CD8-positive, alpha-beta memory T cell (primary cell): ENCODE measurements at regions not wholly inside any gene's neighbourhood (a gene's known extent, or its start where the extent isn't known, plus 50 kb on each side); places are given as distances from the start of the nearest gene placed in this dataset.

Source experiments
- CTCF ChIA-PET: fragments of 350-600 bp; sonication (Branson Sonifier 250); formaldehyde crosslinking; loops from one replicate; lab custom pipeline; 2021; ENCODE audit warnings: antibody characterized with exemption; lab: Charles Lee
- POLR2A ChIA-PET: fragments of 350-600 bp; sonication (Branson Sonifier 250); formaldehyde crosslinking; loops from one replicate; lab custom pipeline; 2021; ENCODE audit warnings: antibody characterized with exemption; lab: Charles Lee
- DNase-seq, 5 donors: peaks; one replicate each; pipeline versions ENCODE4 v3.0.0 to v3.0.0-alpha.2; 2020 to 2022; ENCODE audit warnings: mixed read lengths in 1 of 5
- H3K27ac ChIP-seq: one replicate; pipeline ENCODE4 v1.7.0; 2013; ENCODE audit warnings: low read depth, mild to moderate bottlenecking, low read length, moderate library complexity
- H3K27me3 ChIP-seq: 2 replicates; pipeline ENCODE4 v1.7.0; 2013; ENCODE audit warnings: low read length, mild to moderate bottlenecking; ENCODE audit not compliant: insufficient read depth, poor library complexity, severe bottlenecking
- H3K36me3 ChIP-seq: 2 replicates; pipeline ENCODE4 v1.7.0; 2013; ENCODE audit warnings: mild to moderate bottlenecking, low read length, moderate library complexity; ENCODE audit not compliant: insufficient read depth
- H3K4me1 ChIP-seq: 2 replicates; pipeline ENCODE4 v1.7.0; 2013; ENCODE audit warnings: mild to moderate bottlenecking, low read length, moderate library complexity; ENCODE audit not compliant: insufficient read depth
- H3K4me3 ChIP-seq: 2 replicates; pipeline ENCODE4 v1.7.0; 2013; ENCODE audit warnings: mild to moderate bottlenecking, low read length
- H3K9me3 ChIP-seq: 2 replicates; pipeline ENCODE4 v1.7.0; 2013; ENCODE audit warnings: mild to moderate bottlenecking, low read length
- H3K27ac Mint-ChIP-seq, 8 donors: one replicate each; pipeline ENCODE4 v1.8.0; 2020 to 2021; ENCODE audit warnings: mixed read lengths in 8 of 8, mild to moderate bottlenecking in 6 of 8, inconsistent platforms in 3 of 8, moderate library complexity in 3 of 8
- H3K27me3 Mint-ChIP-seq, 2 donors: one replicate each; pipeline ENCODE4 v1.8.0; 2020 to 2021; ENCODE audit warnings: mixed read lengths in 2 of 2, mild to moderate bottlenecking in 1 of 2, moderate library complexity in 1 of 2
- H3K36me3 Mint-ChIP-seq, 3 donors: one replicate each; pipeline ENCODE4 v1.8.0; 2020 to 2021; ENCODE audit warnings: mixed read lengths in 3 of 3, inconsistent platforms in 1 of 3, mild to moderate bottlenecking in 1 of 3
- H3K4me1 Mint-ChIP-seq, 3 donors: one replicate each; pipeline ENCODE4 v1.8.0; 2020 to 2021; ENCODE audit warnings: mixed read lengths in 3 of 3, inconsistent platforms in 1 of 3, mild to moderate bottlenecking in 1 of 3
- H3K4me3 Mint-ChIP-seq, 7 donors: one replicate each; pipeline ENCODE4 v1.8.0; 2020 to 2021; ENCODE audit warnings: mixed read lengths in 7 of 7, mild to moderate bottlenecking in 6 of 7, moderate library complexity in 4 of 7, inconsistent platforms in 2 of 7
- H3K9me3 Mint-ChIP-seq, 5 donors: one replicate each; pipeline ENCODE4 v1.8.0; 2020 to 2022; ENCODE audit warnings: mixed read lengths in 5 of 5, mild to moderate bottlenecking in 3 of 5, moderate library complexity in 2 of 5, inconsistent platforms in 1 of 5

- no peak overlapping the region for H3K27ac Mint-ChIP-seq
- H3K36me3 Mint-ChIP-seq = no peaks in the 10 kb centered on the region
- ChIA-PET CTCF (no interaction called here), POLR2A (no interaction called here)
- Histone ChIP-seq H3K36me3 (no peaks in the 10 kb centered on the region), H3K9me3 (no peaks in the 10 kb centered on the region), H3K27ac (no peak overlapping the region), H3K27me3 (no peaks in the 10 kb centered on the region), H3K4me1 (no peaks in the 10 kb centered on the region), H3K4me3 (no peak overlapping the region)
- no peak overlapping the region for H3K4me3 Mint-ChIP-seq
- H3K9me3 Mint-ChIP-seq = no peaks in the 10 kb centered on the region
- no peaks in the 10 kb centered on the region for H3K27me3 Mint-ChIP-seq
- no peak for DNase-seq
- H3K4me1 Mint-ChIP-seq = no peaks in the 10 kb centered on the region
Observed at GRCh38 chr3:82087958-82088357, 326.5 kb upstream of the GBE1 start.

GRCh38 chr3:82085851-82086475 lies 324.5 kb upstream of the GBE1 start:
- Histone ChIP-seq H3K27me3 (no peaks in the 10 kb centered on the region), H3K36me3 (no peaks in the 10 kb centered on the region), H3K4me3 (no peak overlapping the region), H3K9me3 (no peaks in the 10 kb centered on the region), H3K27ac (no peak overlapping the region), H3K4me1 (no peaks in the 10 kb centered on the region)
- Mint-ChIP-seq H3K4me3 (no peak overlapping the region), H3K36me3 (no peaks in the 10 kb centered on the region), H3K4me1 (no peaks in the 10 kb centered on the region), H3K9me3 (no peaks in the 10 kb centered on the region), H3K27me3 (no peaks in the 10 kb centered on the region), H3K27ac (no peak overlapping the region)
- DNase-seq = no peak
- ChIA-PET CTCF (no interaction called here), POLR2A (no interaction called here)

- no peaks in the 10 kb centered on the region for H3K36me3 ChIP-seq
- POLR2A ChIA-PET = no interaction called here
- no peaks in the 10 kb centered on the region for H3K36me3 Mint-ChIP-seq
Observed at GRCh38 chr3:82085356-82085755, 323.9 kb upstream of the GBE1 start.

GRCh38 chr3:82084824-82085223 lies 323.4 kb upstream of the GBE1 start:
- Mint-ChIP-seq H3K9me3 (peaks cover 0 to 3% (median 0%) of the 10 kb centered on the region in 5 donors), H3K4me1 (no peaks in the 10 kb centered on the region), H3K27me3 (no peaks in the 10 kb centered on the region), H3K27ac (no peak overlapping the region), H3K4me3 (no peak overlapping the region), H3K36me3 (no peaks in the 10 kb centered on the region)
- ChIA-PET POLR2A (no interaction called here), CTCF (no interaction called here)
- Histone ChIP-seq H3K4me1 (no peaks in the 10 kb centered on the region), H3K36me3 (no peaks in the 10 kb centered on the region), H3K4me3 (no peak overlapping the region), H3K9me3 (no peaks in the 10 kb centered on the region), H3K27me3 (no peaks in the 10 kb centered on the region), H3K27ac (no peak overlapping the region)
- DNase-seq = no peak

More at GRCh38 chr3:82085356-82085755, 323.9 kb upstream of the GBE1 start:
- Histone ChIP-seq H3K27ac (no peak overlapping the region), H3K4me3 (no peak overlapping the region), H3K9me3 (no peaks in the 10 kb centered on the region), H3K27me3 (no peaks in the 10 kb centered on the region), H3K4me1 (no peaks in the 10 kb centered on the region)
- H3K27me3 Mint-ChIP-seq = no peaks in the 10 kb centered on the region
- peaks cover 0 to 2% (median 0%) of the 10 kb centered on the region in 5 donors for H3K9me3 Mint-ChIP-seq
- H3K27ac Mint-ChIP-seq = no peak overlapping the region
- H3K4me1 Mint-ChIP-seq = no peaks in the 10 kb centered on the region
- H3K4me3 Mint-ChIP-seq = no peak overlapping the region
- no peak for DNase-seq
- CTCF ChIA-PET = no interaction called here

- no peak overlapping the region for H3K27ac ChIP-seq
- no peak overlapping the region for H3K4me3 Mint-ChIP-seq
- POLR2A ChIA-PET = no interaction called here
- H3K9me3 ChIP-seq = no peaks in the 10 kb centered on the region
- no peak for DNase-seq
- H3K4me1 Mint-ChIP-seq = no peaks in the 10 kb centered on the region
- H3K36me3 Mint-ChIP-seq = no peaks in the 10 kb centered on the region
- no peak overlapping the region for H3K4me3 ChIP-seq
- no peaks in the 10 kb centered on the region for H3K27me3 Mint-ChIP-seq
- H3K27ac Mint-ChIP-seq = no peak overlapping the region
- H3K36me3 ChIP-seq = no peaks in the 10 kb centered on the region
- H3K4me1 ChIP-seq = no peaks in the 10 kb centered on the region
- no peaks in the 10 kb centered on the region for H3K27me3 ChIP-seq
- CTCF ChIA-PET = no interaction called here
- H3K9me3 Mint-ChIP-seq = peaks cover 0 to 3% (median 0%) of the 10 kb centered on the region in 5 donors
Observed at GRCh38 chr3:82082796-82083195, 321.4 kb upstream of the GBE1 start.

- Histone ChIP-seq H3K27me3 (no peaks in the 10 kb centered on the region), H3K36me3 (no peaks in the 10 kb centered on the region), H3K27ac (no peak overlapping the region), H3K4me1 (no peaks in the 10 kb centered on the region), H3K9me3 (no peaks in the 10 kb centered on the region), H3K4me3 (no peak overlapping the region)
- Mint-ChIP-seq H3K36me3 (no peaks in the 10 kb centered on the region), H3K9me3 (peaks cover 0 to 3% (median 0%) of the 10 kb centered on the region in 5 donors), H3K27ac (no peak overlapping the region), H3K4me3 (no peak overlapping the region), H3K4me1 (no peaks in the 10 kb centered on the region), H3K27me3 (no peaks in the 10 kb centered on the region)
- POLR2A ChIA-PET = no interaction called here
- CTCF ChIA-PET = no interaction called here
- no peak for DNase-seq
Observed at GRCh38 chr3:82081351-82081750, 319.9 kb upstream of the GBE1 start.

- POLR2A ChIA-PET = no interaction called here
Observed at GRCh38 chr3:82080792-82081191, 319.3 kb upstream of the GBE1 start.

GRCh38 chr3:82080261-82080660 lies 318.8 kb upstream of the GBE1 start:
- CTCF ChIA-PET = no interaction called here
- Mint-ChIP-seq H3K36me3 (no peaks in the 10 kb centered on the region), H3K27ac (no peak overlapping the region), H3K4me1 (no peaks in the 10 kb centered on the region), H3K4me3 (no peak overlapping the region), H3K27me3 (no peaks in the 10 kb centered on the region), H3K9me3 (peaks cover 0 to 3% (median 0%) of the 10 kb centered on the region in 5 donors)
- no peak overlapping the region for H3K4me3 ChIP-seq
- H3K4me1 ChIP-seq = no peaks in the 10 kb centered on the region
- no peak for DNase-seq
- H3K9me3 ChIP-seq = no peaks in the 10 kb centered on the region
- POLR2A ChIA-PET = no interaction called here
- H3K27me3 ChIP-seq = no peaks in the 10 kb centered on the region
- H3K36me3 ChIP-seq = no peaks in the 10 kb centered on the region
- no peak overlapping the region for H3K27ac ChIP-seq

More at GRCh38 chr3:82080792-82081191, 319.3 kb upstream of the GBE1 start:
- Mint-ChIP-seq H3K27me3 (no peaks in the 10 kb centered on the region), H3K4me1 (no peaks in the 10 kb centered on the region), H3K9me3 (peaks cover 0 to 3% (median 0%) of the 10 kb centered on the region in 5 donors), H3K4me3 (no peak overlapping the region), H3K36me3 (no peaks in the 10 kb centered on the region), H3K27ac (no peak overlapping the region)
- Histone ChIP-seq H3K27ac (no peak overlapping the region), H3K9me3 (no peaks in the 10 kb centered on the region), H3K27me3 (no peaks in the 10 kb centered on the region), H3K4me3 (no peak overlapping the region), H3K36me3 (no peaks in the 10 kb centered on the region), H3K4me1 (no peaks in the 10 kb centered on the region)
- no peak for DNase-seq
- CTCF ChIA-PET = no interaction called here
